GM21447 (cell line): ENCODE measurements at regions not wholly inside any gene's neighbourhood (a gene's known extent, or its start where the extent isn't known, plus 50 kb on each side); places are given as distances from the start of the nearest gene placed in this dataset.

Experiments
- ATAC-seq: cut with Tn5 transposase; IDR thresholded peaks from one replicate; pipeline ENCODE4 v1.9.1; 2021; ENCODE audit not compliant: unreplicated experiment

DNA sequence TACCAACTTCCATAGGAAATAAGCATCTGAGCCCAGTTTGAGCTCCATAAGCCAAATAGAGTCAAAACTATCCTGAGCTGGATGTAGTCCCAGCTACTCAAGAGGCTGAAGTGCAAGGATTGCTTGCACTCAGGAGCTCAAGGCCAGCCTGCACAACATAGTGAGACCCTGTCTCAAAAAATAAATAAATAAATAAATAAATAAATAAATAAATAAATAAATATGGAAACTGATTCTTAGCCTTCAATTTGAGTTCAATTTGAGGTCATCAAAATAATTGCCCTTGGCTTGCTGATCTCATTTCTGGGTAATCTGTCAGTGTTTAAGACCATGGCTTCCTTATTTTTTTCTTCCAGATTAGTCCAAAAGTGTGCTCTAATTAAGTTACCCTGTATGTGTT lies 184.9 kb upstream of the CDH20 start:
- no peak for ATAC-seq

DNA sequence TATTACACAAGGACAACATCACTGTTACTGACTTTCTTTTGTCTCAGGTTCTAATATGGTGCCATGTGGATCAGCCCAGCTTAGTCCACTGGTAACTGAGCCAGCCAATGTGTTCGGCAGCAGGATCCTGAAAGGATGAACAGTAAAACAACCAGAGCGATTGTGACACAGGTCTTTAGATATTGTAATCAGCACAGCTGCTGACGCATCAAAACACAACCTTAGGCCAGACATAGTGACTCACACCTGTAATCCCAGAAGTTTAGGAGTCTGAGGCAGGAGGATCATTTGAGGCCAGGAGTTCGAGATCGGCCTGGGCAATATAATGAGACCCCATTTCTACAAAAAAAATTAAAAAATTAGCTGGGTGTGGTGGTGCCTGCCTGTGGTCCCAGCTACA lies 183.4 kb upstream of the CDH20 start:
- no peak for ATAC-seq

DNA sequence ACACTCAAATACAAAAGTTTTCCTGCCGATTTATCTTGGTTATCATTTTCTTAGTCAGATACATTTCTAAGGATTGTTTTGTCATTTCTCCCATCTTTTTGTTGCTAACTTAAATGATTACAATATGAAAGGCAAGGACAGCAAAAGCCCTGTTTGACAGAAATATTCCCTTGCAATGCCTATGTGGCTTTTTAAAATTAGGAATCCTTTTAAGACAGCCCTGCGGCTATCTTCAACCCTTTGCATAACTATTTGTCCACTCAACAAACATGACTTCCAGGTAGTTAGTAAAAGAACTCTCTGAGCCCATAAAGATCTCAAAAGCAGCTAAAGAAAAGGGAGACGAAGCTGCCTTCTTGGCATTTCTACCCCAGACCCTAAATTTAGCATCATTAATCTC lies 179.7 kb upstream of the CDH20 start:
- ATAC-seq: no peak

DNA sequence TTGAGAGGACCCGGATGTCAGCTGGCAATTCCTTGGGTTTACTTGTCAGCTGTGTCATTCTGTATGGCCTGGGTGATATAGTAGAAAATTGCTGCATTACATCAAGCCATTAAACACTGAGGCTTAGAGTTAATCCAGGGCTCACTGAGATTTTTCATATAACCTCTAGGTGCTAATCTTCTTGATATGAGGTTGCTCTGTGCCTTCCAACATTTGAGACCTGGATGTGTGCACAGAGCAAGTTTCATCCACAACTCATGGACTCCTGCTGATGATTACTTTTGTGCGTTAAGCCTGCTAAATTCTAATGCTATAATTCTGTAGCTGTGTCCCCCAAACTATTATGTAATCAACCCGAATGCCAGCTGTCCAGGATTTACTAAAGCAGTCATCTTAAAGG lies 178.4 kb upstream of the CDH20 start:
- ATAC-seq: no peak

DNA sequence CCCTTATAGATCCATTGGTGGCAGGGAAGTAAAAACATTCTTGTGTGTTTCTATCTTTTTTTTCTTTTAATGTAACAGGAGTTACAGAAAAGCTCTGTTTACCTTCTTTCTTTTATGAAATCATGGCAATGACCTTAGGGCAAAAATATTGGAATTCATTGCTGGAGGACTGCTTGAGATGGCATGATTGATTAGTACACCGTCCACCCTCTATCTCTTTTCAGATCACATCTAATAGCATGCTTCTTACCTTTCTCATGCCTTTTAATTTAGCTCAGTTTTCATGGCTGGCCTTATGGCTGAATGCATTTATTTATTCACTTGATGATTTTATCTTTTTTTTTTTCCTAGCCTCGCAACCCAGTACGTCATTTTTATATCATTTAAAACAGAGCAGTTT lies 177.6 kb upstream of the CDH20 start:
- no peak for ATAC-seq

DNA sequence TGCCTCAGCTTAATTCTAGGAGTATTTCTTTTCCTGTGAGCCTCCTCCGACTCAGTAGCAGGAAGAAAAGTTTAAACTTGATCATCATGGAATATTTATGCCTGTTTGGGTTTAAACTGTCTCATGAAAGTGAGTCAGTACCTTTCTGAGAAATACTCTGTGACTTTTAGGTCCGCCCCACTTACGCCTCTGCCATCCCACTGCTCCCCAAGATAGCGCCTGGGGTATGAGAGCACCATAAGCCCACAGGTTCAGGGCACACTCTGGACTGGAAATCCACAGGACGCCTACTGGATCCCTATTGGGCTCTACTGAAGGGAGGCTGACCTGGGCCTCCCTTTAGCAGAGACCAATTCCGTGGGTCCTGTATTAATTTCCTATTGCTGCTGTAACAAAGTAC lies 175.8 kb upstream of the CDH20 start:
- ATAC-seq: no peak

DNA sequence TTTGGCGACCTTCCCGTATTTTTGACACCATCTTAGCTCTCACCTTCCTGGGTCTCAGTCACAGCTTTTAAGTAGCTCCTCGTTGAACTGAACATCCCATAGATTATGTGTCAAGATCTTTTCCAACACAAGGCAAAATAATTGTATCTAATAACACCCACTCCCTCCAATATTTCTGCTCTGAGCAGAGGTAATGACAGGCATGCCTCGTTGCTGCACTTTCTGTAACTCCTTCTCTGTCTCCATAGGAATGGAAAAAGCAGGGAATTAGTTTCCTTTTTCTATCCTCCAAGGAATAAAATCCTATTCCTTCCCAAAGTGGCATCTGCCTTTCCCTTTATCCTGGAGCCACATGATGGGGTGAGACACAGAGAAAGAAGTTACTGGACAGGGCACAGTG lies 174.0 kb upstream of the CDH20 start:
- no peak for ATAC-seq

DNA sequence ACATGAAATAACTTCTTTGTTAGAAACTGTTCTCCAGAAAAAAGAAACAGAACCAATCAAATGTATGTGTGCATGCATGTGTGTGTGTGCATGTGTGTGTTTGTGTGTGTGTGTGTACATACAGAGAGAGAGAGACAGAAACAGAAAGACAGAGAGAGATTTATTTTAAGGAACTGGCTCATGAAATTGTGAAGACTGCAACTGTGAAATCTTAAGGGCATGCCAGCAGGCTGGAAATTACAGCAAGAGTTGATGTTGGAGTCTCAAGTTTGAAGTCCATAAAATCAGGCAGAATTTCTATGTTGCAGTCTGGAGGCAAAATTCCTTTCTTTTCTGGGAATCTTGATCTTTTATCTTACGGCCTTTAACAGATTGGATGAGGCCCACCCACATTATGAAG lies 168.9 kb upstream of the CDH20 start:
- ATAC-seq: no peak

DNA sequence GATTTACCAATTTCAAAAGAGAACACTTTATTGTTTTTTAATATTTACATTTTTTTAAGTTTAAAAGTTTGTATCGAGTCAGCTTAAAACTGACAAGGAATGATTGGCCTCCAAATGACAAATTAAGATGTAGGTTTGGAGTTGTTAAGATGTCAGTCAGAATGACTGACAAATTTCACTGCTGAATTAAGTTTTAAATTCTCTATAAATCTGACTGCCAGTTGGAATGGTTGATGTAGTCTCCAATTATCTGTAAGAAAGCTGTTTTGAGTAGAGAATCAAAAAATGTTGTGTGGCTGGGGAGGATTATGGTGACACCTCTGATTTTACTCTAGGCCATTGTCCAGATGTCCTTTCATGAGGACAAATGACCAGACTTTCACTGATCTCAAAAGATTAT lies 165.3 kb upstream of the CDH20 start:
- ATAC-seq: no peak

DNA sequence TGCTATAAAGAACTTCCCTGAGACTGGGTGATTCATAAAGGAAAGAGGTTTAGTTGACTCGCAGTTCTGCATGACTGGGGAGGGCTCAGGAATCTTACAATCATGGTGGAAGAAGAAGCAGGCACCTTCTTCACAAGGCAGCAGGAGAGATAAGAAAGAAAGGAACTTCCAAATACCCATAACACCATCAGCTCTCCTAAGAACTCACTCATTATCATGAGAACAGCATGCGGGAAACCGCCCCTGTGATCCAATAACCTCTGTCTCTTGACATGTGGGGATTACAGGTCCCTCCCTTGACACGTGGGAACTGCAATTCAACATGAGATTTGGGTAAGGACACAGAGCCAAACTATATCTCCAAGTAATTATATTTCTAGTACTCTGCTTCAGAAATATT lies 163.8 kb upstream of the CDH20 start:
- no peak for ATAC-seq

DNA sequence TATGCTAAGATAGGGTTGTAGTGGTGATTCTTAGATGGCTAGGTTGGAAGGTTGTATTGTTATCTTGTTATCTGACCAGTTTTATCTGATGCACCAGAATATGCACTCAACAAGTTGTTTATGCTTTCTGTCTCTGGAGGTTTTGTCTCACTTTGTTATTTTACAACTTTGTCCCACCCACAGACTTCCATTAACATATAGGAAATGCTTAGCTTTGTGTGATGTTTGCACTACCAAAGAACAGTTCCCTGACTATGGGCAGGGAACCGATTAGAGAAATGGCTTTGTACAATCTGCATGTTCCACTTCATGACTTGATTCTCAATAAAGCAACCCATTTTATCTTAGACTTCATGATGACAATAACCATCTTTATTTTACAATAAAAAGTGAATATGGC lies 160.6 kb upstream of the CDH20 start:
- ATAC-seq: no peak

DNA sequence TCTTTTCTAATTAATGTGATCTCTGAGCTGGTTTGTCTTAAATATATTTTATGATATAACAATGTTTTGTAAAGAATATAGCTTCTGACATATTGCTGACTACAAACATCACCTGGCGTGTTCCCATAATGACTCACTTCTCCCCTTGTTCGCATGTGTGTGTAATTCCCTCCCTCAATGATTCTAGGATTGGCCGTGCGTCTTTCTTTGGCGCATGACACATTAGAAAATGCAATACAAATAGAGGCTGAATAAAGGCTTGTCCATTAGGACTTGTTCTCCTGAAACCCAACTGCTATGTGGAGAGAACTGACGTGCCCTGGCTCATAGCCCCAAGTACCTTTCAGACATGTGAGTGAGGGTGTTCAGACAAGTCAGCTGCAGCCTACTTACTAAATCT lies 159.7 kb upstream of the CDH20 start:
- no peak for ATAC-seq

DNA sequence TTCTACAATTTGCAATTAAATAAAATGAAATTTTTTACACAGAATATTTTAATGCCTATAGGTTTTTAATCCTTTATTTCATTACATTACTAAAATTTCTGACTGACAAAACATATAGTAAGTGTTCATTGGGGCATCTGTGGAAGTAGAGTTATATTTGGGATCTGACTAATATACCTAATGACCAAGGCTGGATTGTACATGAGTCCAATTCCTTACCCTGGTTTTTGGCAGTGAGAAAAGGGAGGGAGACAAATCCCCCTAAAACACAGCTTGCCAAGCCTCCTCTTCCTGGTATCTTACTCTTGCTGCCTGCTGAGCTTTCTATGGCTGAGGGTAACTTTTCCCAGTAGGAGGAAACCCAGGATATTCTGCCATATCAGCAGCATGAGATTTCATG lies 149.4 kb upstream of the CDH20 start:
- ATAC-seq: no peak

DNA sequence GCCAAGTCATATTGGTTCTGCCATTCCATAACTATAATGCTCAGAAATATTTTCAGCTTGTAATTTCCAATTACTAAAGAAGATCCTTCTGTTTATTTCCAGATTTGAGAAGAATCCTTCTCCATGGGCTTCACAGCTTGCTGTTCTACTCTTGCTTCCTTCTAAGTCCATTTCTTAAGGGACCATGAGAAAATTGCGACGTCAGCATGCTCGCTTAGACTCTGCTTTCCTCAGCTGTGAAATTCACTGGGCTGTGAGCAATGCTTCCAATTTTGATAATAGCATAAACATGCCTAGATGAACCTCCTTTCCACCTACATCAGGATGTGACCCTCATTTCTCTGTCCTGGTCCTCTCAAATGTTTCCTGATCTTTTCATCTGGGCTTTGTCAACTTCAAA lies 145.3 kb upstream of the CDH20 start:
- no peak for ATAC-seq

DNA sequence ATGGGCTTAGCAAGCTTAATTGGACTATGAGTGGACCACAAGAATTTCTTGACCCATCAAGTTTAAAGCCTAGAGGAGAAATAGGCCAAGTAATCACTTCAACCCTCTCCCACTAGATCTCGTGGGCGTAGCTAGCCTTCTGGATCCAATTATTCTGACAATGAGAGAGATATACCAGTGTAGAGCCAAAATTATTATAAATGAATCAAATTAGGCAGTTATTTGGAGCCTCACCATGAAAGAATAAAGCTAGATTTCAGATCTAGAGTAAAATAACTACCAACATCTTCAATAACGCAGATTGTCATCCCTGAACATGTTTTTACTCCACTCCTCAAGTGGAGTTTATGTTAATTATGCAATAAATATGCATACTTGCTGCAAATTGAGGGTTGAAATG lies 143.9 kb upstream of the CDH20 start:
- ATAC-seq: no peak

DNA sequence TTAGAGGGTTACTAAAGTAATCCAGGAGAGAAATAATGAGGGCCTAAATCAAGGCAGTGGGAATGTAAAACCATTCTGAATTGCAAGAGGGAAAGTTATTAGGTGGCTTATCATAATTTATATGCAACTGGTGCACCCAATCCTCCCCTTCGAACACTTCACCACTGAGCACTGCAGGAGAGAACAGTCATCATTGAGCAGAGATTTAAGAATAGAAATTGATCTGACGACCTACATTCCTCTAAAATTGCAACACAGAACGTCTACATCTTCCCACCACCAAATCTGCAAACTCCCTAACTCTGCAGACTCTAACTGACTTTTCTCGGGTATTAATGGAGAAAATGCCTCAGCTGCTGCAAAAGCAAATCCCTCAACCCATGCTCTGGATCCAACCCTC lies 138.5 kb upstream of the CDH20 start:
- ATAC-seq: no peak

DNA sequence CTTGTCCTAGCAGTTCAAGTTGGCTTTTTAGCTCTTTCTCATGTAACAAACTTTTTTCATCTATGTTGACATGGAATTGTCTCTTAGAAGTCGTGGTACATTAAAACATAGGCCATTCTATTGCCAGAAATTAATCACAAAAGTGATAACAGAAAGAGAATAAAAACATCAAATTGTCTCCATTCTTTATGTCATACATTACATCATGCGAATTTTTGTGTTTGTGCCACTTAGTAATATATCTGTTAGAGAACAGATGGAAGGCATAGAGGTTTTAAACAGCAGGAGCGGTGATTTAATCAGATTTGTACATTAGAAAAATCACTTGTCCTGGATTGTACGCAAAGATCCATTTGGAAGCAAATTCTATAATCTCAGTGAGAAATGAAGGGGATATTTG lies 136.5 kb upstream of the CDH20 start:
- ATAC-seq: no peak

DNA sequence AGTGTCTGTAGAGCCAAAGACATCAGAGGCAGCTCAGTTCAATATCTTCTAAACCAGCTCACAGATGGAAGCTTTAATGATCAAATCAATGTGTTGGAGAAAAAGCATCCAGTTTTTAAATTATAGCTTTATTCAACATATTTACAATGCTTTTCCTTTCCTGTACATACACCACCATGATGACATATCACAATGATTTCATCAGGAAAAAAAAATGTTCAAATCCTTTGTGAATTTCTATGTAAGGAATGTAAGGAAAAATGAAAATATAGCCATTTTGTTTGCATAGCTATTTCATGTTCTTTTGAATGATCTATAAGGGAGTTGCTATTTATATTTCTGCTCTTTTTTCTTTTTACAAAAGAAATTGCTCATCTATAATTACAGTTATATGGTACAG lies 134.7 kb upstream of the CDH20 start:
- no peak for ATAC-seq

DNA sequence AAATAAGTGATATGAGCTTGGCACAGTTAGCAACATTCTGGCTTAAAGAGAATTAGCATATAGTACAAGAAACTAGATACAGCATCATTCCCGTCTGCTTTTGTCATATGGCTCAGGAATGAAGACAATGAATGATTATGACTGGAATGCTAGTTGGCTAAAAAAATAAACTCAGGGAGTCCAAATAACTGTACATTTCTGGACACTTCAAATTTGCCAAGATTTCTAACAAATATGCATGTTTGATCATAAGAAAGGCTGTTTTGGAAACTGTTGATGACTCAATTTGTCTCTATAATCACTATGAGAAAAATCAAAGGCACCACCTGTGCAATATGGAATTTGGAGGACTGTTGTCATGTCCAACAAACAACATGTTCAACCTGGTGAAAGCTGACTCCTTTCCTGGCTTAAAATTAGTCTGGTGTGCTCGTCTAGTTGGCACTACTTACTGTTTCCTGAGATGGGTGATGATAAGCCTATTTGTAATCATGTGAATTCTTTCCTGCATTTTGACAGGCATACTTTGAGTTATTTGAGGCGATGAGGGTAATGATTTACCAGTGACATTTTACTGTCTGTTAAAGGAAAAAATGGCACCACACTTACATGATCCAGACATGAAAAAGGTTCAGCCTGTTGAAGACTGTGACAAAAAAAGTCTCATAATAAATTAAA lies 133.9 kb upstream of the CDH20 start:
- ATAC-seq: no peak

DNA sequence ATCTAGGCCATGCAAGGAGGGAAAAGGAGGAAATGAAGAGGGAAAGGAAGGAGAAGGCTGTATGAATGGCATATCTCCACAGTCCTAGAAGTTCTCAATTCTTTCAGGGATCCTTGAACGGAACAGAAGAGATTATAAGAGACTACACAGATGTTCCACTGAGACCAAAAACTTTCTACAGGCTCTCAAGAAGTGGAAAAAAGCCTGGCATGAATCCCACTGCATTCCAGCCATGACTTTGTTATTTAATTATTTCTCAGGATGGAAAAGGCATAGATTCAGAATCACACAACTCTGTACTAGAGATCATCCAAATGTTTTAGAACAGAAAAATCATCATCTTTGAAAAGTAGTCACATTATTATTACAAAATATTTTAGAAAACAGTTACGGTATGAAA lies 131.7 kb upstream of the CDH20 start:
- no peak for ATAC-seq

DNA sequence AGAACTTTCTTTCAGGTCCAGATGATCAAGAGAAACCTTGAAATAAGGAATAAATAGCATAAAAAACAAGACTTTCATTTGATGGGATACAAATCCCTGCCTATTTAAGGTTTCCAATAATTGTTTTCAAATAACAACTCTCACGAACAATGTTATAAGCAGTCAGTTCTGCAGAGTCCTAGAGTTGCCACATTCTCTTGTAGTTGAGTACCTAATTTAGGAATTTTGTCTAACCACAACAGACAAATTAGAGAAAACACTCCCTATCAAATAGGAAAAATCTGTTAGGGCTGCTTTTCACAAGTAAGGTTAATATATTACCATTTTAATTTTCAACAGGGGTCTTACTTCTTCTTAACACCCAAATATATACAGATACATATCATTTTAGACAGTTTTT lies 130.1 kb upstream of the CDH20 start:
- no peak for ATAC-seq

DNA sequence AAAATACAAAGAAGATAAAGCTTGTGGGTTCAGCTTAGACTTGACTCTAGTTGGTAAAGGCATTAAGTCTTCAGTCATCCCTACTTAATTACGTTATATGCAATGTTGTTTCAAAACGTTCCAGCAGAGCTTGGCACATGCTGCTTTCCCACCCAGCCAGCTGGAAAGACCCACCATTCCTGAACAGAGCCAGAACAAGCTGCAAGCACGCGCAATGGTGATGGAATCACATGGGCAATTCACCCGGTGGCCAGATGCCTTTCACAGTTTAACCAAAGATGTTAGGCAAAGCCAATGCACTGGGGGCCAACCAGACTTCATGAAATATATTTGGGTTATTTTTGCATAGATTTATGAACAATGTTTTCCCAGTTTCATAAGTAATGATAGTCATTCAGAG lies 123.4 kb upstream of the CDH20 start:
- ATAC-seq: no peak

DNA sequence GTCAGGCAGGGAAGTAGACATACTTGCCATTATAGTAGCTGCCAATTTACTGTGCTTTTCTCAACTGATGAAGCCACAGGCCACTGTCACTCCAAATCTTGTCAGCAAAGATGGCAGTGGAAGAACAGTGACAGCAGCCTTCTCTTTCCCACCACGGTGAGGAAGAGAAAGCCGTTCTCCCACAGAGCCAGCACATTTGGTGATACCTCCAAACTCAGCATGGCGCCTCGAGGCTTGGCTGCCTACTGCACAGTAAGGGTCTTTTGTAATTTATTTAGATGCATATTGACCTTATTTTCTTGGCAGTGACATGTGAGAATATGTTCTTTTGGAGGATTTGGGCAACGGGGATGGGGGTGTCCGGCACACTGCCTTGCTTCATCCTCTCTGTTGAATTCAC lies 117.2 kb upstream of the CDH20 start:
- no peak for ATAC-seq

DNA sequence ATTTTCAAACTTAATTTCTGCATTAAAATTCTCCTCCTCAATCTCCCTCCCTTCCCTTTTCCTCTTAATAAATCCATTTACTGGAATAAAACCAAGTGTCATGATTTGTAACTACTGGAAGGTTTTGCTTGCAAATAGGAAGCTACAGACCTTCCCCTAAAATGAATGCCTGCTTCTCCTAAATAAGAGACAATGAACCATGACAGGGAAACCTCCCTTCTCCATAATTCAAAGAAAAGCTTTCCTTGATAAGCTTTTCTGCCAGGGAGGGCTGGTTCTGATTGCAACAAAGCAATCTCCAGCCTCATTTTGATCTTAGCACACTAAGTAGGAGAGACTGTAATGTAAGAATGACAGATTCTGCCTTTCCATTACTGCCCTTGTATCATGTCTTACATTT lies 111.0 kb upstream of the CDH20 start:
- ATAC-seq: no peak
